Stomach (tissue), 8 donors: ENCODE measurements at regions not wholly inside any gene's neighbourhood (a gene's known extent, or its start where the extent isn't known, plus 50 kb on each side); places are given as distances from the start of the nearest gene placed in this dataset.

Source experiments
- DNase-seq, 2 donors: peaks; one replicate each; pipeline versions ENCODE4 v3.0.0 to v3.0.0-alpha.2; 2013 to 2019
- H3K27ac ChIP-seq, 5 donors: fragments of 200-600 bp in 4 of 5; sonication (generic) in 4 of 5; one replicate each; pipeline ENCODE4 v1.5.1; 2013 to 2019; ENCODE audit warnings: mild to moderate bottlenecking in 1 of 5, moderate library complexity in 1 of 5
- H3K27me3 ChIP-seq, 3 donors: fragments of 200-600 bp; sonication (generic); one replicate each; pipeline ENCODE4 v1.5.1; 2017 to 2019; ENCODE audit warnings: mixed run types in 1 of 3
- H3K36me3 ChIP-seq, 4 donors: fragments of 200-600 bp; sonication (generic); 1 replicate in 3 of 4; 2 replicates in 1 of 4; pipeline ENCODE4 v1.5.1; 2016 to 2019
- H3K4me1 ChIP-seq, 4 donors: fragments of 200-600 bp; sonication (generic); one replicate each; pipeline ENCODE4 v1.5.1; 2016 to 2019
- H3K4me3 ChIP-seq, 4 donors: fragments of 200-600 bp; sonication (generic) in 3 of 4; one replicate each; pipeline ENCODE4 v1.5.1; 2016 to 2019; ENCODE audit warnings: mild to moderate bottlenecking in 1 of 4
- H3K9me3 ChIP-seq, 4 donors: fragments of 200-600 bp; sonication (generic); one replicate each; pipeline ENCODE4 v1.5.1; 2016 to 2019
- CTCF ChIP-seq, 7 experiments: fragments of 450-650 bp in 4 of 7; fragments of 200-600 bp in 3 of 7; sonication (generic) in 3 of 7; IDR thresholded peaks; one replicate each; pipeline ENCODE4 v1.5.1; 2016 to 2019; ENCODE audit warnings: antibody characterized with exemption in 7 of 7, control low read depth in 2 of 7, mild to moderate bottlenecking in 1 of 7
- EP300 ChIP-seq: sonication (generic); formaldehyde crosslinking; IDR thresholded peaks from one replicate; pipeline ENCODE4 v1.6.1; 2017; ENCODE audit warnings: antibody characterized with exemption
- POLR2A ChIP-seq, 4 donors: fragments of 450-650 bp; IDR thresholded peaks; one replicate each; pipeline ENCODE4 v1.6.1; 2016; ENCODE audit warnings: antibody characterized with exemption in 4 of 4, control low read depth in 2 of 4, mild to moderate bottlenecking in 1 of 4, moderate library complexity in 1 of 4
- POLR2AphosphoS5 ChIP-seq, 3 donors: sonication (generic); formaldehyde crosslinking; IDR thresholded peaks; one replicate each; pipeline ENCODE4 v1.6.1; 2016; ENCODE audit warnings: antibody characterized with exemption in 3 of 3
- WGBS, 5 donors: extraction: QIAGEN DNeasy Blood & Tissue Kit in 3 of 5; methylation state at CpG; one replicate each; pipeline versions ENCODE4 v1.1.5 to v1.1.7; 2013 to 2018; 5-methylcytosine and 5-hydroxymethylcytosine counted together
- intact Hi-C: fragments of 100-400 bp; cut with DNase I; formaldehyde crosslinking; loops from one replicate; pipeline ENCODE4 v1.15.1; 2023; ENCODE audit warnings: low total_unique reads
- donor health status: healthy with polysubstance abuse.
- donor health status: Bipolar disorder and iron deficiency.
- donor health status: healthy.

GRCh38 chr7:1291845-1292765, 59.4 kb downstream of the UNCX start:
- Histone ChIP-seq H3K9me3 (no peaks in the 10 kb centered on the region), H3K4me3 (no peak overlapping the region), H3K4me1 (peaks cover 12 to 24% (median 16%) of the 10 kb centered on the region in 4 donors), H3K27ac (no peak overlapping the region), H3K27me3 (peaks cover 10 to 90% (median 82%) of the 10 kb centered on the region in 3 donors), H3K36me3 (no peaks in the 10 kb centered on the region)
- DNase-seq, result no peak
- TF ChIP-seq CTCF (IDR thresholded peaks at IDR 0.05) (no peak), POLR2A (IDR thresholded peaks at IDR 0.05) (no peak), EP300 (no peak), POLR2AphosphoS5 (IDR thresholded peaks at IDR 0.05) (no peak)
- 77 to 85% (median 80%) methylated on average over 22 to 25 of the region's 25 CpGs for WGBS, 5 donors
- intact Hi-C loops, result no loop called here

DNA sequence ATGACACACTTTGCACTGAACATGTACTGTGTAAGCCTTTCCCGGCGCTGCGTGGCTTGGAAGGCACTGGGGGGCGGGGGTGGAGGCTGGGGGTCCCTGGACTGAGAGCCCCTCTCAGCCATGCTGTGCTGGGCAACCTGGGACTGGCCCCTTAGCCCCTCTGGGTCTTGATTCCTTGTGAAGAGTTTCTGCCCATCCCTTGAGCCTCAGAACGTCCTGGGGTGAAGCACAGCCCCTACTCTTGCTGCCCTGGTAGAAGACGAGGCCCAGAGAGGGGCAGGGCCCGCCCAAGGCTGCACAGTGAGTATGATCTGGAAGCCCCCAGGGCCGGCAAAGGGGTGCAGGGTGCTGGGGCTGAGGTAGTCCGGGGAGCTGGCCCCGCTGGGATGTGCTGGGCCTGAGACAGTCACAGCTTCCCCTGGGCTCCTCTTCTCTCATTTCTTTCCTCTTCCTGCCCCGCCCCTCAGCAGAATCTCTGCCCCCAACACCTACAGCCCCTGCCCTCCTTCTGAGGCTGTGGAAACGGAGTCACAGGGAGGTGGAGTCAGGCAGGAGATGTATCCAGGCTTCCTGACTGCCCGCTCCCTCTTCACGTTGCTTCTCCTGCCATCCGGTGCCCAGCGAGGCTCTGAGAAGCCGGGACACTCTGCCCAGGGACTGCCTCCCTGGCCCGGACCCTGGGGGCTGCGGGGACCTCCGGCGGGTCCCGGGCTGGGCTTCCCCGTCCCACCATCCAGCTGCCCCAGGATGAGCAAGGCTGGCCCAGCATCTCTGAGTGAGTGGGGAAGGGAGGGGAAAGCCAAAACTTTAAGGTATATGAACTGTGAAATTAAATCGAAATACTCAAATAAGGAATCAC, 60.5 kb downstream of the UNCX start:
- 51 to 63% (median 54%) methylated on average over 14 to 24 of the region's 24 CpGs for WGBS, 5 donors
- H3K27ac ChIP-seq, result no peak overlapping the region
- intact Hi-C loops, result no loop called here
- TF ChIP-seq POLR2AphosphoS5 (IDR thresholded peaks at IDR 0.05) (no peak), EP300 (no peak)
- no peak overlapping the region for H3K4me3 ChIP-seq
- peaks cover 12 to 24% (median 16%) of the 10 kb centered on the region in 4 donors for H3K4me1 ChIP-seq
- no peaks in the 10 kb centered on the region for H3K36me3 ChIP-seq
- H3K27me3 ChIP-seq, result peaks cover 13 to 90% (median 79%) of the 10 kb centered on the region in 3 donors
- H3K9me3 ChIP-seq, result no peaks in the 10 kb centered on the region
- no peak for DNase-seq

- intact Hi-C loops, result no loop called here
- TF ChIP-seq POLR2AphosphoS5 (IDR thresholded peaks at IDR 0.05) (no peak), POLR2A (IDR thresholded peaks at IDR 0.05) (no peak), EP300 (no peak), CTCF (IDR thresholded peaks at IDR 0.05) (no peak)
- WGBS, 5 donors, result 82 to 89% (median 85%) methylated on average over 25 to 28 of the region's 28 CpGs
- DNase-seq, result no peak
- Histone ChIP-seq H3K4me1 (peaks cover 12 to 24% (median 16%) of the 10 kb centered on the region in 4 donors), H3K9me3 (no peaks in the 10 kb centered on the region), H3K4me3 (no peak overlapping the region), H3K36me3 (no peaks in the 10 kb centered on the region), H3K27me3 (peaks cover 13 to 90% (median 75%) of the 10 kb centered on the region in 3 donors), H3K27ac (no peak overlapping the region)
These were observed 61.3 kb downstream of the UNCX start for GRCh38 chr7:1293950-1294411.

GRCh38 chr7:1295776-1296355, 63.2 kb downstream of the UNCX start:
- 82 to 91% (median 85%) methylated on average over 6 to 13 of the region's 13 CpGs; no CpG with 5 or more reads in 1 of the 5 donors for WGBS, 5 donors
- Histone ChIP-seq H3K36me3 (no peaks in the 10 kb centered on the region), H3K4me3 (no peak overlapping the region), H3K4me1 (peaks cover 0 to 5% (median 1%) of the 10 kb centered on the region in 4 donors), H3K27ac (no peak overlapping the region), H3K27me3 (peaks cover 13 to 90% (median 65%) of the 10 kb centered on the region in 3 donors), H3K9me3 (no peaks in the 10 kb centered on the region)
- DNase-seq, result no peak
- intact Hi-C loops, result no loop called here
- TF ChIP-seq EP300 (no peak), POLR2A (IDR thresholded peaks at IDR 0.05) (no peak), CTCF (IDR thresholded peaks at IDR 0.05) (no peak), POLR2AphosphoS5 (IDR thresholded peaks at IDR 0.05) (no peak)
